GM12874 (cell line): ENCODE measurements at regions not wholly inside any gene's neighbourhood (a gene's known extent, or its start where the extent isn't known, plus 50 kb on each side); places are given as distances from the start of the nearest gene placed in this dataset.

Source experiments
- CTCF ChIP-seq: IDR thresholded peaks from 2 replicates; pipeline ENCODE4 v1.5.1; 2011; ENCODE audit warnings: low read depth, mild to moderate bottlenecking, control low read depth, low read length, moderate library complexity; ENCODE audit not compliant: insufficient read depth

- no peak for TF ChIP-seq CTCF
These were observed 1352.2 kb upstream of the ACO1 start for GRCh38 chr9:31032206-31032605.

- TF ChIP-seq CTCF, result no peak
These were observed 1350.1 kb upstream of the ACO1 start for GRCh38 chr9:31034311-31034710.

GRCh38 chr9:31040564-31040963, 1343.9 kb upstream of the ACO1 start:
- no peak for TF ChIP-seq CTCF

GRCh38 chr9:31045810-31046209, 1338.6 kb upstream of the ACO1 start:
- no peak for TF ChIP-seq CTCF

- no peak for TF ChIP-seq CTCF
These were observed 1318.8 kb upstream of the ACO1 start for GRCh38 chr9:31065691-31066090.

- TF ChIP-seq CTCF, result no peak
These were observed 1317.0 kb upstream of the ACO1 start for GRCh38 chr9:31067418-31067817.

- no peak for TF ChIP-seq CTCF
These were observed 1312.7 kb upstream of the ACO1 start for GRCh38 chr9:31071606-31072286.
